HG03558 (cell line): ENCODE measurements at regions not wholly inside any gene's neighbourhood (a gene's known extent, or its start where the extent isn't known, plus 50 kb on each side); places are given as distances from the start of the nearest gene placed in this dataset.

Experiments
- ATAC-seq: cut with Tn5 transposase; IDR thresholded peaks from one replicate; pipeline ENCODE4 v1.9.1; 2021; ENCODE audit warnings: moderate number of reproducible peaks; ENCODE audit not compliant: unreplicated experiment; ENCODE audit errors: extremely low read depth

DNA sequence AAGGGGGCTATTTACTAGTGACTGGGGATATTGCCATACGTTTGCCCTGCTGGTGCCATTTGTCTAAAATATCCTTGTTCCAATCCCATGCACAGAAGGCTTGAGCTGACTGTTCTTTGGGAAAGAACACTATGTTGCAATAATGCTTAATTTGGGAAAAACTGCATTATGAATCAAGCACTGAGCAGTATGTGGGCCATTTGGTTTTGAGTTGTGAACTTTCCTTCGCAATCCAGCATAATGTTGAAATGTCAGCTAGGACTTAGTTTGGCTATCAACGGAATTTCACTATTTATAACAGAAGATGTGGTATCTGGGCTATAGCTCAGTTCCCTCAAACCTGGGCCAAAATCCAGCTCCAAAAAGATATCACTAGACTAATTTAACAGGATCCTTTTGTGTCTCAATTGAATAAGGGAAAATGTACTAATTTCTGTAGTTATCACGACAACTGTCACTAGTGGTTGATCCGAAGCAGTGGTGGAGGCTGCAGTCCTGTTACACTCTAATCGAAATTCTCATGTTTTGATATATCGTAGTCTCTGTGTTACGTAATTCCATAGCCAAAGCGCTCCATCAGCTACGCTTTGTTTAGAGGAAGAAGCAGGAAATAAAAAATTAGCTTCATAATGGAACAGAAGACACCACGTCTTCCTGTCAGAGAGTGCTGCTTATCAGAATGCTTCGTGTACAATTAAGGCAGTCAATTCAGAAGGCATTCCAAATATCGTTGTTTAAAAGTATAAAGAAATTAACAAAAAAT is 686.8 kb upstream of the SALL3 start:
- ATAC-seq: no peak

- ATAC-seq: no peak
Observed at GRCh38 chr18:78293540-78293939, 686.1 kb upstream of the SALL3 start.

GRCh38 chr18:78293940-78294541 is 685.6 kb upstream of the SALL3 start:
- ATAC-seq: no peak

DNA sequence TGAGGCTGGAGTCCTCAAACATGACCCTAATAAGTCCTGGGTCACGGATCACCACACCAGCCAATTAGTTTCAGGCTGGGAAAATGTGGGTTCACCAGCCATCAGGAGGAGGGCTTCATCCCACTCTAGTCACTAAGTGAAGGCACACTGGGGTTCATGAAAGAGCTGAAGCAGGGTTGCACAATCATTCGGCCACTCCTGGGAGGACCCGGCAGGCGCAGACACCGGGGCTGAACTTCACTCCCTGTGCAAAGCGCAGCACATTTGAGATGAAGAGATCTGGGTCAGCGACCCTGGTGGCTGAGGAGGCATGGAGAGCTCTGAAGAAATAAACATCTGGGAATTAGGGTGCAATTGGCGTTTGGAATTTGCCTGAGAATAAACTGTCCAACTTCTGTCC is 684.4 kb upstream of the SALL3 start:
- no peak for ATAC-seq

DNA sequence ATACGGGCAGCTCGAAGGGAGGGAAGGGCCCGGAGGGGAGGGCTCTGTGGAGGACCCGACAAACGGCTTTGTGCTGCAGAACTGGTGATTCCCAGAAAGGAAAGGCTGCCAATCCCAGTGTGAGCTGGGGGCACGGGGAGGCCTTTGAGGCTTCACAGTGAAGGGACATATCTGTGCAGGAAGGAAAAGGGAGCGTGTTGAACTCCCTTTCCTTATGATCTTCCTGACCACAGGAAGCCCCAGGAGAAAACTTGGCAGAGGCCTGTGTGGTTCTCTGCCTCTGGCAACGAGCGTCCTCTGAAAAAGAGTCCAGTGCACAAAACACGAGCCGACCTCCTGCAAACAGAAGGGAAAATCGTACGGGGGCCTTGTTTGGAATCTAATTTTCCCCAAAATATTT is 683.5 kb upstream of the SALL3 start:
- no peak for ATAC-seq

DNA sequence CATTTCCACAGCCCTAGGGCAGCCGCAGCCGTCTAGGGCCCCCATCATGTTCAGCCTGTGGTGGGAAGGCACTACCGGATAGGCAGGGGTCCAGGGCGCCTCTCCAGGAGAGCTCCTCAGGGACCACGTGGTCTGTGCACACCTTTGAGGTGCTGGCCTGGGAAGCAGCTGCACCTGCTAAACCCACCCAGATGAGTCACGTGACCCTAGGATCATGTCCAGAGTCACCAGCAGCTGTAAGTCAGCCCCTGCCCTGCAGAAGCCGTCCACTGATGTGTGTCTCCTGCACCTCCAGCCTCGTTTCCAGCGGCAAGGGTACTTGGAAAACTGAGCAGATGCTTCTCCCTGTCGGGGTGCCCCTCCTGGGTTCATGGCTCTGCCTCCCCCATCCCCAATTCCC is 682.6 kb upstream of the SALL3 start:
- ATAC-seq: no peak

DNA sequence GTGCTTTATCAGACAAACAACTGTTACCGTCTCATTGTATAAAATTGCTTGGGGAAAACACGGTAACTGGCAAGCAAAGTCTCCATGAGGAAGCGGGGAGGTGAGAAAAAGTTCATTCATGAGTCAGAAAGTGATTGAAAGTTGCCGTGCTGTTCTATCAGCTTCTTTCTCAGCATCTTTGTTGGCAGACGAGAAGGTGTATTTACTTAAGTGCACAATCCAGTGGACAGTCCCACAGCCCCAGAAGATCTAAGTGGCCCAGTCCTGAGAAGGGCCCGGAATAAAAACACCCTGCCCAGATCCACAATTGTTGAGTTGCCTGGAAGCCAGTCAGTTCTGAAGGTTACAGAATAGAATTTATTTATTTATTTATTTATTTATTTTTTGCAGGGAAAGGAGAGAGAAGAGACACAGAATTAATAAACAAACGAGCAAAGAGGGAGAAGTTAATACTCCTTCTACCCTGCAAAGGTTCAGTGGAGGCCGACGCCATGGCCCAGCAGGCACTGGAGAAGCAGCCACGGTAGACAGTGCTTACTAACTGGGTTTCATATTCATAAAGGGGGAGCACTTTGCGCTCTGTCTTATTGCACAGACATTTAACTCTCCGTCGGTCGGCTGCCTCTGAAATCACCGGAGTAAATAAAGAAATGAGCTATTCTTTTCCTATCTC is 676.0 kb upstream of the SALL3 start:
- no peak for ATAC-seq

DNA sequence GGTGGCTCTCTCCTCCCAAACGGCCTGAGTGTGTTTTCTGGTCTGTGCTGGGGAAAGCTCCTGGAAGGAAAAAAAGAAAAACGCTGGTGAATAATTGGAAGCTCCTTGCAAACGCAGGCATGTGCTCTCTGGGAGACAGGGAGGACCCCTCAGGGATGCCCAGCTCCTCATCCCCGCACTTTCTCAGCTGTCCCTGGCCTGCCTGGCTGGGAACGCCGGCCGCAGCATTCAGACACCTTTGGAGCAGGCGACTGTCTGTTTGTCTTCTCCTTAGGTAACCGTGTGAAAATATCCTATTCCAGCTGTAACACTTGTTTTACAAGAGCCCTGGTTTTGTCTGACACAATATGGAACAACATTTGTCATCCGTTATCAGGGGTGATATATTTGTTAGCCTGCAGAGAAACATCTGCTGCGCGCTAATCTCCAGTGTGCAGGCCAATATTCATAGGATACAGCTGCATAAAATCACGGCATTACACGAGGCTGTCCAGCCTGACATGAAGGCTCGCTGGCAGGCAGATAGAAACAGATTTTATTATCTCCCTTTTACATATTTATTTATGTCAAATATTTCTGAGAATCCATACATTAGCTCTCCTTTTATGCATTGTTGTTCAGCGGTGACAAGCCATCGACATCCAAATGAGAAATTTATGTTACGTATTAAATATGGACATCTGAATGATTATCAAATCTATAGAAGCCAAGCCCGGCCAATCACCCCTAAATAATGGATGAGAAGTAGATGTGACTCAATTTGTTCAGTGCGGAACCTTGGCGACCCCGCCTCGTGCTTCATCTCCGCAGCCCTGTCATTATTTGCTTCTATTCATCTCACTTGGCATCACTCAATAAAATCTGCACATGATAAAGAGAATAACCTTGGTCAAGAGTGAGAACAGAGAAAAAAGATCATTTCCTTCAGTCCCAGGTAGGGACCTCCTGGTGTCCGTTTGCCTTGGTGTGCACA is 675.1 kb upstream of the SALL3 start:
- no peak for ATAC-seq

GRCh38 chr18:78305789-78306188 is 673.8 kb upstream of the SALL3 start:
- no peak for ATAC-seq

GRCh38 chr18:78309307-78309706 is 670.3 kb upstream of the SALL3 start:
- no peak for ATAC-seq

- no peak for ATAC-seq
Observed at GRCh38 chr18:78309924-78310323, 669.7 kb upstream of the SALL3 start.

DNA sequence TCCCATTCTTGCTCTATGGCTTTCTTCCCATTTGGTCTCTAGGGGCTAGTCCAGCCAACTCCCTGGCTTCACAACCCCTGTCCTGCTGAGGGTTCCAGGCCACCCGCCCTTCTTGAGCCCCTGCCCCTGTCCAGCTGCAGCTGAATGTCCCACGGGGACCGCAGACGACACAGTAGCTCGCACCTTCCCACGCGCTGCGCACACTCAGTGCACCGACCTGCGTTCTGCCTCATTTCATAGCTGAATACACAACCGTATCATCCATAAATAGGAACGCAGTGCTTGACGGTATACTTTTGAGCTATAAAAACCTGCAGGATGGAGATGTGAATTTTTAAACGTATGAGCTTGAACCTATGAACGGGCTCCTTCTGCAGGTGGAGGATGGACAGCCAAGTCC is 660.4 kb upstream of the SALL3 start:
- no peak for ATAC-seq

GRCh38 chr18:78319961-78320360 is 659.7 kb upstream of the SALL3 start:
- ATAC-seq: no peak

DNA sequence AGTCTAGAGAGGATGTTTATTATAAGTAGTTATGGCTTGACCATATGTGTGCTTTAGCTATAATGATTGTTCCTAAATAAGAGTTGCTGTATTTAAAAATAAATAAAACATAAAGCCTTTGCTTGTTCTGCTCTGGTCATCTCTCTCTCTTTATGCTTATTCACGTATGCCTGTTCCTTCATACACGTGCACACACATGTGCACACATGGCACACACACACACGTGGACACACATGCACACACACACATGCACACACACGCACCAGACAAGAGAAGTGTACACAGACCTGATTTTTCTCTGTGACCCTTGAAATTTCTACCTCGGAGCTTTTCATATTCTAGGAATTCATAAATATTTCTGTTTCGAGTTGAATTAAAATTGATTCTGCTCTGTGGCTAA is 658.2 kb upstream of the SALL3 start:
- no peak for ATAC-seq

DNA sequence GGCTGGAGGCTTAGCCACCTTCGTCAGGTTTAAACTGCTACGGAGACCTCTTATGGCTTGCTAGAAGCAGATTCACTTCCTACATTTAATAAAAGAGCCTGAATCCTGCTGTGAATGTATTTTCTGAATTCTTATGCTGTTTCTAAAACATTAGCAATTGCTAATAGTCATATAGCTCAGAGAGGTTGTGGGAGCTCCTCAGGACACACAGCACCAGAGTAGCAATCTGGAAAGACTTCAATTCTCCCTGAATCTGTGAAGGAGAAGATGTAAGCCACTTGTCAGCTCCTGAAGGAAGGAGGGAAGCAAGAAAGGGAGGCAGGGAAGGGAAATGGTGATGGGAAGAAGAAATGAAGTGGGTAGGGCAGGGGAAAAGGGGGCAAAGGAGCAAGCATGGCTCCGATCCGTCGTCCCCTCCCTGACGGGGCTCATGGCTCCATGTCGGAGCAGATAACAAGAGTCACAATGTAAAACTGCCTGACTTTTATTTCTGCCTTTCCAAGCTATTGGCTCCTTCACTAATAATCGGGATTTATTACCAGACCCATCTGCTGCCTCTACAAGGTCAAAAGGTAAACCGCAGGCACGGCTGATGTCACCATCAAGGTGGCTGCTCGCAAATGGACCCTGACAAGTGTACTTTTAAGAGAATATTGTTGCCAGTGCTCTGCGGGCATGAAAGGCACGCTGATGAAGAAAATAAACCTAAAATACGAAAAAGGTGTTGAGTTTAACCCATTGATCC is 656.0 kb upstream of the SALL3 start:
- ATAC-seq: no peak

GRCh38 chr18:78327643-78328042 is 652.0 kb upstream of the SALL3 start:
- no peak for ATAC-seq

GRCh38 chr18:78330766-78331165 is 648.9 kb upstream of the SALL3 start:
- no peak for ATAC-seq

DNA sequence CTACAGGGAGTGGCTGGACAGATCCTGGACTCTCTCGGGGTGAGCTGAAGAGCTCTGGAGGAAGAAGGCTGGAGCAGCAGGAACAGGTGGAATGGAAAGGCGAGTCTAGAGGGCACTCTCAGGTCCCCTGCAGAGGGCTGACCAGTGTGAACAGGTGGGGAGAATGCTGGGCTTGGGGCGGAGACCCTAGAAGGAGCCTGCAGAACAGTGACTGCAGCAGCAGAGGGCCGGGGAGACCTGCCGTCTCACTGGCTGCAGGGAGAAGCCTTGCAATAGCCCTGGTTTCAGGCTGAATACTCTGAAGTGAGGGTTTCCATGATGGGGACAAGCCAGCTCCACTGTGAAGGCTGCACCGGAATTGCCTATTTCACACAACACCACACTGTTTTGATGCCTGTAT is 626.7 kb upstream of the SALL3 start:
- no peak for ATAC-seq

GRCh38 chr18:78362198-78362597 is 617.4 kb upstream of the SALL3 start:
- no peak for ATAC-seq
